ENCODE measurements at regions not wholly inside any gene's neighbourhood (a gene's known extent, or its start where the extent isn't known, plus 50 kb on each side); places are given as distances from the start of the nearest gene placed in this dataset.

DNA sequence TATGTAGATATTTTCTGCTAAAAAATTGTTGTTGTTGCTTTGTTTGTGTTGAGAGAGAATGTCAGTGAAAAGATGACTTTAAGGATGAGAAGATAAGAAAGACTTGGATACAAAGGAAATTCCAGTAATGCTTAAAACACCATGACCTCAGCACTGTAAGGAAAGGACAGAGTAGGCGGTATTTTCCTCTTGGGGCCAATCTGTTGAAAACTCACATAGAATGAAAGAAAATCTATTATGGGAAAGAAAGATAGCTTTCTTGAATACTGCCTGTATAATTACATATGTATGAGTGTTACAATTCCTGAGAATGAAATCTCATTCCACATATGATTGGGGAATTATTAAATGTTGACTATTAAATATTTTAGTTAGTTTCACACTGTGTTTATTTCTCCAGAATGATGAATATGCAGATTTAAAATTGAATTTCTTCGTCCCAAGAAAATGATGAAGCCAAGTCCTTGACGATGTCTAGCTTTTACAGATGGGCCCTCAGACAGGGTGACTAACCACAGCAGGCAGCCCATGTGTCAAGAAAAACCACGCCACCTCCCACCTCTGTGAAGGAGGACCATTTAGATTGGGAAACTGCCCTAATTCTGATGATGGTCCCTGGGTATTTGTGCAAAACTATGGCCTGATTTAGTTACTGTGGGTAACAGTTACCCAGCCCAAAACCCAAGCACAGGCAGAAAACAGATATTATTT, 49.7 kb upstream of the LMO4 start:
- ChIA-PET POLR2A (no interaction called here), CTCF (no interaction called here)
- TF ChIP-seq ELF4 (IDR thresholded peaks at IDR 0.05): no peak
- TF ChIP-seq SUZ12 (IDR thresholded peaks at IDR 0.05): no peak
- TF ChIP-seq L3MBTL2 (conservative IDR thresholded peaks at IDR 0.05): no peak
- TF ChIP-seq, protein P1, sequence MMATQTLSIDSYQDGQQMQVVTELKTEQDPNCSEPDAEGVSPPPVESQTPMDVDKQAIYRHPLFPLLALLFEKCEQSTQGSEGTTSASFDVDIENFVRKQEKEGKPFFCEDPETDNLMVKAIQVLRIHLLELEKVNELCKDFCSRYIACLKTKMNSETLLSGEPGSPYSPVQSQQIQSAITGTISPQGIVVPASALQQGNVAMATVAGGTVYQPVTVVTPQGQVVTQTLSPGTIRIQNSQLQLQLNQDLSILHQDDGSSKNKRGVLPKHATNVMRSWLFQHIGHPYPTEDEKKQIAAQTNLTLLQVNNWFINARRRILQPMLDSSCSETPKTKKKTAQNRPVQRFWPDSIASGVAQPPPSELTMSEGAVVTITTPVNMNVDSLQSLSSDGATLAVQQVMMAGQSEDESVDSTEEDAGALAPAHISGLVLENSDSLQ (IDR thresholded peaks at IDR 0.05): no peak
- TF ChIP-seq CTBP1 (IDR thresholded peaks at IDR 0.05; ENCODE audit: borderline replicate concordance): no peak
- no peak for TF ChIP-seq HDGF (IDR thresholded peaks at IDR 0.05; ENCODE audit: borderline replicate concordance)
- no peak for TF ChIP-seq ZNF384 (IDR thresholded peaks at IDR 0.05)
- no peak for DNase-seq (ENCODE audit: extremely low spot score)
